ENCODE measurements at regions not wholly inside any gene's neighbourhood (a gene's known extent, or its start where the extent isn't known, plus 50 kb on each side); places are given as distances from the start of the nearest gene placed in this dataset.

DNA sequence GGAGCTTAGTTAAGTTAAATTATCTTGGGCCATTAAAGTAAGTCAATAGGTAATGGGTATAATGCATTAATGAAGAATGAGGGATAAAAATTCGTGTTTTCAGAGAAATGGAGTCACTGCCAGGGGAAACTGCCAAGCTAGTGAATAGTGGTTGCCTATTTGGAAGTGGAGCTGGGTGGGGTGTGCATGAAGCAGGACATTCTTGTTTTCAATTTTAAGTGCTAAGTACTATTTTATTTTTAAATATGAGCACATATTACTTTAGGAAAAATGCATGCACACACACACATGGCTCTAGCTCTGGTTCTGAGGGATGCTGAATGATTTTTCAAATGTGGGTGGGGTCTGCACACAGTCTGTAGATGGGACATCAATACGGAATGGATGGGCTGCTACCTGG is 717.7 kb upstream of the SGCG start:
- no peak for DNase-seq
- H3K79me2 ChIP-seq (ENCODE audit: insufficient read depth) = no peaks in the 10 kb centered on the region
- no peaks in the 10 kb centered on the region for H3F3A ChIP-seq (replicated peaks; ENCODE audit: insufficient read depth)
- WGBS (ENCODE audit: low lambda C conversion rate) = 5% methylated on average over 2 of the region's 2 CpGs
- ChIA-PET POLR2A (no interaction called here), CTCF (no interaction called here)
- H3K9me3 ChIP-seq = 0 out of 2 replicates have a peak, but pooled peaks cover 6% of the 10 kb centered on the region
- H3K4me2 ChIP-seq = no peak overlapping the region
- no peak overlapping the region for H3K4me3 ChIP-seq (ENCODE audit: low read depth in 2 of 2, low read length in 1 of 2)
- no peak overlapping the region for H3K9ac ChIP-seq
- H3K4me1 ChIP-seq (ENCODE audit: control insufficient read depth in 1 of 2, insufficient read depth in 2 of 2, low read depth in 1 of 2, low read length in 1 of 2) = no peaks in the 10 kb centered on the region
- no peak overlapping the region for H3K27ac ChIP-seq (ENCODE audit: low read depth in 2 of 2, low read length in 1 of 2)
- H3K9me2 ChIP-seq = no peaks in the 10 kb centered on the region
- no peak for TF ChIP-seq TEAD4 (IDR thresholded peaks at IDR 0.05; ENCODE audit: borderline replicate concordance, insufficient read depth)
- TF ChIP-seq NFIC (IDR thresholded peaks at IDR 0.05; ENCODE audit: borderline replicate concordance) = no peak
- no peak for TF ChIP-seq TCF12 (IDR thresholded peaks at IDR 0.05)
- no peak for TF ChIP-seq RXRA (IDR thresholded peaks at IDR 0.05; ENCODE audit: borderline replicate concordance, low read depth)
- no peak for TF ChIP-seq RCOR1 (IDR thresholded peaks at IDR 0.05; ENCODE audit: low read length)
- TF ChIP-seq, protein P1, sequence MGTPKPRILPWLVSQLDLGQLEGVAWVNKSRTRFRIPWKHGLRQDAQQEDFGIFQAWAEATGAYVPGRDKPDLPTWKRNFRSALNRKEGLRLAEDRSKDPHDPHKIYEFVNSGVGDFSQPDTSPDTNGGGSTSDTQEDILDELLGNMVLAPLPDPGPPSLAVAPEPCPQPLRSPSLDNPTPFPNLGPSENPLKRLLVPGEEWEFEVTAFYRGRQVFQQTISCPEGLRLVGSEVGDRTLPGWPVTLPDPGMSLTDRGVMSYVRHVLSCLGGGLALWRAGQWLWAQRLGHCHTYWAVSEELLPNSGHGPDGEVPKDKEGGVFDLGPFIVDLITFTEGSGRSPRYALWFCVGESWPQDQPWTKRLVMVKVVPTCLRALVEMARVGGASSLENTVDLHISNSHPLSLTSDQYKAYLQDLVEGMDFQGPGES (IDR thresholded peaks at IDR 0.05; ENCODE audit: low read depth, low read length) = no peak
- TF ChIP-seq SIN3A (IDR thresholded peaks at IDR 0.05; ENCODE audit: borderline replicate concordance, low read depth, low read length) = no peak
- TF ChIP-seq, protein P2, sequence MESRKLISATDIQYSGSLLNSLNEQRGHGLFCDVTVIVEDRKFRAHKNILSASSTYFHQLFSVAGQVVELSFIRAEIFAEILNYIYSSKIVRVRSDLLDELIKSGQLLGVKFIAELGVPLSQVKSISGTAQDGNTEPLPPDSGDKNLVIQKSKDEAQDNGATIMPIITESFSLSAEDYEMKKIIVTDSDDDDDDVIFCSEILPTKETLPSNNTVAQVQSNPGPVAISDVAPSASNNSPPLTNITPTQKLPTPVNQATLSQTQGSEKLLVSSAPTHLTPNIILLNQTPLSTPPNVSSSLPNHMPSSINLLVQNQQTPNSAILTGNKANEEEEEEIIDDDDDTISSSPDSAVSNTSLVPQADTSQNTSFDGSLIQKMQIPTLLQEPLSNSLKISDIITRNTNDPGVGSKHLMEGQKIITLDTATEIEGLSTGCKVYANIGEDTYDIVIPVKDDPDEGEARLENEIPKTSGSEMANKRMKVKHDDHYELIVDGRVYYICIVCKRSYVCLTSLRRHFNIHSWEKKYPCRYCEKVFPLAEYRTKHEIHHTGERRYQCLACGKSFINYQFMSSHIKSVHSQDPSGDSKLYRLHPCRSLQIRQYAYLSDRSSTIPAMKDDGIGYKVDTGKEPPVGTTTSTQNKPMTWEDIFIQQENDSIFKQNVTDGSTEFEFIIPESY (IDR thresholded peaks at IDR 0.05; ENCODE audit: borderline replicate concordance, low read depth) = no peak
- TF ChIP-seq, protein P3, sequence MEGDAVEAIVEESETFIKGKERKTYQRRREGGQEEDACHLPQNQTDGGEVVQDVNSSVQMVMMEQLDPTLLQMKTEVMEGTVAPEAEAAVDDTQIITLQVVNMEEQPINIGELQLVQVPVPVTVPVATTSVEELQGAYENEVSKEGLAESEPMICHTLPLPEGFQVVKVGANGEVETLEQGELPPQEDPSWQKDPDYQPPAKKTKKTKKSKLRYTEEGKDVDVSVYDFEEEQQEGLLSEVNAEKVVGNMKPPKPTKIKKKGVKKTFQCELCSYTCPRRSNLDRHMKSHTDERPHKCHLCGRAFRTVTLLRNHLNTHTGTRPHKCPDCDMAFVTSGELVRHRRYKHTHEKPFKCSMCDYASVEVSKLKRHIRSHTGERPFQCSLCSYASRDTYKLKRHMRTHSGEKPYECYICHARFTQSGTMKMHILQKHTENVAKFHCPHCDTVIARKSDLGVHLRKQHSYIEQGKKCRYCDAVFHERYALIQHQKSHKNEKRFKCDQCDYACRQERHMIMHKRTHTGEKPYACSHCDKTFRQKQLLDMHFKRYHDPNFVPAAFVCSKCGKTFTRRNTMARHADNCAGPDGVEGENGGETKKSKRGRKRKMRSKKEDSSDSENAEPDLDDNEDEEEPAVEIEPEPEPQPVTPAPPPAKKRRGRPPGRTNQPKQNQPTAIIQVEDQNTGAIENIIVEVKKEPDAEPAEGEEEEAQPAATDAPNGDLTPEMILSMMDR (IDR thresholded peaks at IDR 0.05) = no peak
- no peak for TF ChIP-seq TAF1 (IDR thresholded peaks at IDR 0.05; ENCODE audit: borderline replicate concordance, low read depth, low read length)
- no peak for TF ChIP-seq ELF1 (IDR thresholded peaks at IDR 0.05)
- no peak for TF ChIP-seq YY1 (IDR thresholded peaks at IDR 0.05; ENCODE audit: low read depth)
- TF ChIP-seq FOSL2 (IDR thresholded peaks at IDR 0.05; ENCODE audit: borderline replicate concordance, low read depth) = no peak
- TF ChIP-seq NRF1 (IDR thresholded peaks at IDR 0.05; ENCODE audit: low read depth, low read length) = no peak
- H4K20me1 ChIP-seq (ENCODE audit: insufficient read depth) = no peaks in the 10 kb centered on the region
- H2AFZ ChIP-seq (ENCODE audit: low read depth) = no peak overlapping the region
- no peaks in the 10 kb centered on the region for H3K27me3 ChIP-seq (ENCODE audit: insufficient read depth)
- no peaks in the 10 kb centered on the region for H3K36me3 ChIP-seq (replicated peaks in 1 of 2; ENCODE audit: control insufficient read depth in 1 of 2, insufficient read depth in 2 of 2, low read length in 1 of 2)

DNA sequence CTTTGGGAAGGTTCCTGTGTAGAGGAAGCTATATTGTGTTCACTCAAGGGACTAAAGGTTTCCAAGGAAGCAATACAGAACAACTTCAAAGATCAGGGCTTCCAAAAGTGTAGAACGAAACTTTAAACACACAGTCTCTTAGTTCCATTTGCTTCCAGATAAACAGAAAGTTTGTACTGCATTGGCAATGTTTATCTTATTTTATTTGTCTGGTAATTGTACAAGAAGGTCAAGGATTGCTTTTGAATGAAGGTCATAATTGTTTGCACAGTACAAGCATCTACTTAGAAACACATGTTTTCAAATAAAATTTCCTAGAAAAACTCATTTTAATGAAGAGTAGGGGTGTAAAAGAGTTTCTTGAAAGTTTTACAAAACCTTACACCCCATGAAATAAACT is 712.7 kb upstream of the SGCG start:
- DNase-seq = no peak
- H3K27me3 ChIP-seq (ENCODE audit: insufficient read depth) = no peaks in the 10 kb centered on the region
- H4K20me1 ChIP-seq (ENCODE audit: insufficient read depth) = no peaks in the 10 kb centered on the region
- H3K79me2 ChIP-seq (ENCODE audit: insufficient read depth) = no peaks in the 10 kb centered on the region
- H3K4me1 ChIP-seq (ENCODE audit: control insufficient read depth in 1 of 2, insufficient read depth in 2 of 2, low read depth in 1 of 2, low read length in 1 of 2) = no peaks in the 10 kb centered on the region
- H3F3A ChIP-seq (replicated peaks; ENCODE audit: insufficient read depth) = no peaks in the 10 kb centered on the region
- no peak overlapping the region for H3K9ac ChIP-seq
- POLR2A ChIA-PET = no interaction called here
- H3K9me3 ChIP-seq = 0 out of 2 replicates have a peak, but pooled peaks cover 6% of the 10 kb centered on the region
- CTCF ChIA-PET = no interaction called here
- no peak overlapping the region for H3K27ac ChIP-seq (ENCODE audit: low read depth in 2 of 2, low read length in 1 of 2)
- no peaks in the 10 kb centered on the region for H3K9me2 ChIP-seq
- H3K4me3 ChIP-seq (ENCODE audit: low read depth in 2 of 2, low read length in 1 of 2) = no peak overlapping the region
- no peak overlapping the region for H3K4me2 ChIP-seq
- no peaks in the 10 kb centered on the region for H3K36me3 ChIP-seq (replicated peaks in 1 of 2; ENCODE audit: control insufficient read depth in 1 of 2, insufficient read depth in 2 of 2, low read length in 1 of 2)
- no peak overlapping the region for H2AFZ ChIP-seq (ENCODE audit: low read depth)
- 0% methylated on average over 1 of the region's 1 CpG for WGBS (ENCODE audit: low lambda C conversion rate)
- TF ChIP-seq SIN3A (IDR thresholded peaks at IDR 0.05; ENCODE audit: borderline replicate concordance, low read depth, low read length) = no peak
- TF ChIP-seq NRF1 (IDR thresholded peaks at IDR 0.05; ENCODE audit: low read depth, low read length) = no peak
- no peak for TF ChIP-seq FOXJ3 (CRISPR knock-in tag; IDR thresholded peaks at IDR 0.05)
- no peak for TF ChIP-seq NFIC (IDR thresholded peaks at IDR 0.05; ENCODE audit: borderline replicate concordance)
- TF ChIP-seq, protein P3 (IDR thresholded peaks at IDR 0.05) = no peak
- no peak for TF ChIP-seq FOXM1 (IDR thresholded peaks at IDR 0.05; ENCODE audit: low read depth)
- TF ChIP-seq, protein P2 (IDR thresholded peaks at IDR 0.05; ENCODE audit: borderline replicate concordance, low read depth) = no peak
- TF ChIP-seq GATA2 (CRISPR knock-in tag; IDR thresholded peaks at IDR 0.05) = no peak
- TF ChIP-seq TCF12 (IDR thresholded peaks at IDR 0.05) = no peak

Measured in SK-N-SH (cell line).